Epidermal melanocyte (primary cell): ENCODE measurements at regions not wholly inside any gene's neighbourhood (a gene's known extent, or its start where the extent isn't known, plus 50 kb on each side); places are given as distances from the start of the nearest gene placed in this dataset.

Source experiments
- DNase-seq: peaks from one replicate; pipeline ENCODE4 v3.0.0; 2011; ENCODE audit warnings: low spot score; ENCODE audit not compliant: insufficient read length

DNA sequence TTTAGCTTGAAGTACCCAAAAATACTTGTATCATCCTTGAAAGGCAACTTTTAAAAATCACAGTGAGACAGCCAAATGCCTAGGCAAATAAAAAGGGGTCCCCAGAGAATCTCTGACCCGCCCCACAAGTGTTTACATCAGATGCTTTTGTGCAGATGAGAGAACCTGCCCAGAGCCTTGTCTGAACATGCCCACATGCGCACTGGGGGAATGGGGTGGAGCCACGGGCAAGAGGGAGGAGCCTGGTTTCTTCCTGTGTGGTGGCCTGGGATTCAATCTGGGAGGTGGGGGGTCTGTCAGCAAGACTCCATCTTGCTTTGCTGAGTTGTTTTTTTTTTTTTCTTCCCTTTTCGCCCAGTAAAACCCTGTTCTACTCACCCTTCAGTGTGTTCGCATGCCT is 381.7 kb upstream of the CCDC196 start:
- no peak for DNase-seq

- DNase-seq = no peak
Measured at GRCh38 chr14:66105815-66106214, 380.4 kb upstream of the CCDC196 start.

DNA sequence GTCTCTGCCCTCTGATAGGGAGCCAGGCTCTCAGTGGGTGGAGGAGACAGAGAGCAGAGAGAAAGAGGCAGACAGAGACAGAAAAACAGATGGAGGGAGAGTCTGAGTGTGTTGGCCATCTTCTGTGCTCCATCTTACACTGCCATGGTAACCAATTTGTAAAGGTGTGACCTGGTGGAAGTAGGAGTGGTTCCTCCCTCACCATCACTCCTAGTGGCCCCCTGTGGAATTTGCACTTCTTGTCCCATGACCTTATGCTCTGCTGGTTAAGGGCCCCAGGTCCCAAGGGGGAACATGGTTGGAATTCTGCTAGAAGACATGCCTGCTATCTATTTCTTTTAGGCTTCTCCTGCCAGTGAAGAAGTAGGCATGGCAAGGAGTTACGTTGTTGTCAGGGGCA is 376.7 kb upstream of the CCDC196 start:
- DNase-seq = no peak

- no peak for DNase-seq
Measured at GRCh38 chr14:66111891-66112290, 374.3 kb upstream of the CCDC196 start.

DNA sequence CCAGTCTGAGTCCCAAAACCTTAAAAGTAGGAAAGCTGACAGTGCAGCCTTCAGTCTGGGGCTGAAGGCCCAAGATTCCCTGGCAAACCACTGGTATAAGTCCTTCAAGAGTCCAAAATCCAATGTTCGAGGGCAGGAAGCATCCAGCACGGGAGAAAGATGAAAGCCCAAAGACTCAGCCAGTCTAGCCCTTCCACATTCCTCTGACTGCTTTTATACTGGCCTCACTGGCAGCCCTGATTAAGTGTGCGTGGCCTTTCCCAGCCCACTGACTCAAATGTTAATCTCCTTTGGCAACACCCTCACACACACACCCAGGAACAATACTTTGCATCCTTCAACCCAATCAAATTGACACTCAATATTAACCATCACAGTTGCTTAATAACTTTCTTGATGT is 372.1 kb upstream of the CCDC196 start:
- DNase-seq = no peak

DNA sequence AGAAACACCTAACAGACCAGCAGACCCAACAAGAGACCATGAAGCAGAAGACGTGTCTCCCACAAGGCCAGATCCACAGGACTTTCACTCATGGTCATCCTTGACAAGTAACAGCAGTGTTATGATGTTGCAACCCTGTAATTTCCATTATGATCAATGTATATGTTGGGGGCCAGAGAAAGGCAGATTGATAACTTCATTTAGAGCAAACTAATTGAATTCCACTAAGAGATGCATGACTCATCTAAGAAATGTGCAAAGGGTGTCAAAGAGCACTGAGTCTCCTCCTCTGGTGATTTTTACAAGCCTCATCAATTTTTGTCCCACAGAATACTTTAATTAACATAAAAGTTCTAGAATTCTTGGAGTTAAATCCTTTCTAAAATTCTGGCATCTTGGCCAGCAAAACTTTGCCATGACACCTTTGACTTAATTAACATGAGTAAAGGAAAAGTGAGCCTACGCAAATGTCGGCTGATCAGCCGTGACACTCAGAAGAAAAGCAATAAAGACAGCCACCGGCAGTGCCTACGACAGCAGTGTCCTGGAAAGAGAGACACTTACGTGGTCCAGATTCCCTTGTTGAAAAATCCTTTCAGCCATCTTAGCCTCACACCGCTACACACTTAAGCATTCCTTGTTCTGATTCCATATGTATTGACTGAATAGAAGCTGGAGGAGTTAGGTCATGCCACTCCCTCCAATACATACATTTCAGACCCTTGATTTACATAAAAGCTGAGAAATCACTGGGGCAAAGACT is 370.2 kb upstream of the CCDC196 start:
- DNase-seq = no peak

GRCh38 chr14:66116732-66117131 is 369.4 kb upstream of the CCDC196 start:
- no peak for DNase-seq

GRCh38 chr14:66117600-66117999 is 368.6 kb upstream of the CCDC196 start:
- no peak for DNase-seq

GRCh38 chr14:66119606-66120231 is 366.5 kb upstream of the CCDC196 start:
- DNase-seq = no peak

DNA sequence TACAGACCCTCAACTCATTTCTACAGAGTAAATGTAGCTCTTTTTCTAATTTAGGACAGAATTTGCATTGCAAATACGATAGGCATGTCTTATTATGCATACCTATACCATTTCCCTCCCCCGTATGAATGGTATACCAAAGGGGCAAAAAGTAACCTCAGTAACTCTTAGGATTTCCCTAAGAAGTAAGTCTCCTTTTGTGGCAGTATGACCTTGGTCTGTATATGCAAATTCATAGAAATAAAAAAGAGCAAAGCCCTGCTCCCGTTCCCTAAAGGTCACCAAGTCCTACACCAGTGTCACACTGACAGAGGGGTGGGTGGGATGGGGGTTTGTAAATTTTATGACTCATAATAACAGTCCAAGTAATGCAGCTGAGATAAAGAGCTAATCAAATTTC is 365.8 kb upstream of the CCDC196 start:
- no peak for DNase-seq

- DNase-seq = no peak
Measured at GRCh38 chr14:66121859-66122258, 364.3 kb upstream of the CCDC196 start.

DNA sequence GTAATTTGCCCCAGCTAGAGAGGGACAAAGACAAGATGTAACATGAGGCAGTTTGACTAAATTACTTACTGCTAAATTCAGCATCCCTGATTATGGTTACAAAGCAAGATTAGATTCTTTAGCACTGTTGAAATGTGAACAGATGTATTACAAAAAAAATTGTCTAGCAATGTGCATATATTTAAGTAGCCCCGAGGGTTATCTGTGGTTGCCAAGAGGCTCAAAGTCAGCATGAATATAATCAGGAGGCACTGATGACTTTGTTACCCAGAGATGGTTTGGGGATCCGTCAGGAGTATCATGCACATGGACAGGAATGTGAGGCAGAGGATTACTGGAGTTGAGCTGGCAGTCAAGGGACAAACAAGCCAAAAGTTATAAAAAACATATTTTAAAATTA is 356.9 kb upstream of the CCDC196 start:
- DNase-seq = no peak

DNA sequence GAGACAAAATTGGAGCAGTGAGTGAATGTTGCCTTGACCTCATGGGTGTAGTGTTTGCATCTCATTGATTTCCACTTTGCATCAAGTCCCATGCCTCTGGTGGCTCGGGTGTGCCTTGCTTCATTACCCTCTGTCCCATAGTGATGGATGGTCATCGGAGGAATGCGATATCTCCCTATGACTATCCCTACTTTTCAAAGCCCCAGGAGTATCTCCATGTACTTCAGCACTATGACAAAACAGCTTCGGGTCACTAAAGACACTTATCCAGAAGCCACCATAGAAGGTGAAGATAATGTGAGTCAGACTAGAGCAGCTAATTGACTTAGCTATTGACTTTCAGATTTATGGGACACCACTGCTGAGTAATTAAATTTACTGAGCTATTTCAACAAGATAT is 355.1 kb upstream of the CCDC196 start:
- DNase-seq = no peak

DNA sequence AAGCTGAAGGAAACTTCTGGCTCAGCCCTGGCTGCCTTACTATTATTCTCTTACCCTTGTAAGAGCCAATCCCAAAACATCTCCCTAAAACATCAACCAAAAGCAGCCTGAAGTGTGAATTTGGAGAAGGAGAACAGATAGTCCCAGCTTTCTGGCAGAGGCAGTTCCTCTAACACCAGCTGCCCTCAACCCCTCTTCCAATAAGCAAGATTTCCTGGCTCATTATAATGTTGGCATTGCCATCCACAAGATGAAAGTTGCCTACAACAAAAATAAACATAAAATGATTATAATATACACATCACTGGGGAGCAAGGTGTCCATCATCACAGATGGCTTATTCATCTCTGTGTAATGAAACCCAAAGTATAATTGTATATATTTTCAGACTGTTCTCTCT is 352.5 kb upstream of the CCDC196 start:
- DNase-seq = no peak

DNA sequence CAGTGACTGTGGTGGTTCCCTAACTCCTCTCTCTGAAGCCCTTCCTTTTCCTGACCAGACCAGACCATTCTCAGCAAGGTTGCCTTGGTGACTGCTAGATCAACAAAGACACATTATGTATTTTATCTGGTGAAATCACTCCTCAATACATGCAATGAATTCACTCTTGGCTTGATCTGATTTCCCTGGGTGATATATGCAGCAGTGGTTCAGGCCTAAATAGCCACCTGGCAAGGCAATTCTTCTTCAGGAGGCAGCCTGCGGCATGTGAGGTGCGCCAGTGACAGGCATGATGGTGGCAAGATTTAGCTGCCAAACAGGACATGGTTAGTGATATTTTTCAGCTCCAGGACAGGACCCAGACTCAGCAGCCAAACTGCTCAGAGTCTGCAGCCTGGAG is 350.3 kb upstream of the CCDC196 start:
- DNase-seq = no peak

DNA sequence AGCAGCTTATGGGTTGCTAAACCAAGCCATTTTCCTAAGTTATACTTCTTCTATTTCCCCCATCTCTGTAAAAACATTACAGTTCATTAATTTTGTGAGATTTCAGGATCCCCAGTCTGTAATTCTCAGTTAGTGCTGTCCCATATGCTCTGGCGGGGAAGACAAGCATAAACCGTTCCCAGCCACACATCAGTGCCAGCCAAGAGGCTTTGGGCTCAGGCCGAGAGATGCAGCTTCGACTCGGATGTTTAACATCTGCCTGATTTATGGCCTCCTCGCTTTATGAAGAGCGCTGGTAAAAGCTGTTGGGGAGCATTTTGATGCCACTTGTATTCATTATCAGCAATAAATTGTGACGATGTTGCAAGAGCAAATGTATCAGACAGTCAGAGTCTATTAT is 349.1 kb upstream of the CCDC196 start:
- no peak for DNase-seq

GRCh38 chr14:66139432-66139831 is 346.7 kb upstream of the CCDC196 start:
- DNase-seq = no peak

GRCh38 chr14:66140213-66140918 is 345.8 kb upstream of the CCDC196 start:
- DNase-seq = no peak

DNA sequence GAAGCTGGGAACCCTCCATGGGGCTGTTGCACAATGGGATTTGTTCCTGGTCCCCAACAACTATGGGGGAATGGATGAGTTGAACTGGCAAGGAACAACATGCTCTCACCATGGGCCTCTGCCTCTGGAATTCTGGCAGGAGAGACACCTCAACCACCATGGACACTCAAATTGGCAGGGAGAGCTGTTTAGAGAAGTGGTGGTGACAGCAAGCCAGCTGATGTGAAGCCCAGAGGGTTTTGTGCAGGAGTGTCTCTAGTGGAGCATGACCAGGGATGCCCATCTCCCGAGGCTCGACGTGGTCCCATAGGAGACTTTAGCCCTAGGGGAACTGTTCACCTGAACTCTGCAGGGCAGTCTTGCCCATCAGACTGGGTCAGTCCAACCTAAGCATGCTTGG is 345.2 kb upstream of the CCDC196 start:
- DNase-seq = no peak

- no peak for DNase-seq
Measured at GRCh38 chr14:66141733-66142132, 344.4 kb upstream of the CCDC196 start.

DNA sequence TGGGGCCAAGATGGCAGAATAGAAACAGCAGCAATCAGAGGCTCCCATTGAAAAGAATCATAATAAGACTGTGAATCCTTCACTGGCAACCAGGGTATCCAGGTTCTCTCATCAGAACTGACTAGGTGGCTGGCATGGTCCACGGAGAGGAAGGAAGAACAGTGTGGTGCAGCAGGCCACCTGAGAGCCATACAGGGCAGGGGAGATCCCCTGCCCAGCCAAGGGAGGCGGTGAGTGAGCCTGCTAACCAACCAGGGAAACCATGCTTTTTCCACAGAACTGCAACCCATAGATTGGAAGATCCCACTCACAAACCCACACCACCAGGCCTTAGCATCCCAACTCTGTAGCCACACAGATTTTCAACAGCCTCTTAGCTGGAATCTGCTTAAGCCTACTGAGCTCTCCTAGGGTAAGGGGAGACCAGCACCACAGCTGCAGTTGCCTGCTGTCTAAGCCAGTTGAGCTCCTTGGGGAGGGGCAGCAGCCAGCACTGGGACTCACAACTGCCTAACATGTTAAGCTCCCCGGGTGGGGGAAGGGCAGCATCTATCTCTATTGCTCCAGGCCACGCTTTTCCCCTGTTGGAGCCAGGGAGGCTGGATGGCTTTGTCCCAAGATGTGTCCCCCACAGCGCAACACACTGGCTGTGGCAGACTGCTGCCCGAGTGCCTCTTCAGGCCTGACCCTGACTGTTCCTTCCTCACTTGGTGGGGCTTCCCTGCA is 342.6 kb upstream of the CCDC196 start:
- no peak for DNase-seq

- DNase-seq = no peak
Measured at GRCh38 chr14:66152302-66152701, 333.9 kb upstream of the CCDC196 start.
